H1 (cell line): ENCODE measurements at regions not wholly inside any gene's neighbourhood (a gene's known extent, or its start where the extent isn't known, plus 50 kb on each side); places are given as distances from the start of the nearest gene placed in this dataset.

Source experiments
- BRCA1 ChIP-seq: IDR thresholded peaks from 2 replicates; pipeline ENCODE4 v1.6.1; 2012; ENCODE audit warnings: low read depth, low read length, improper control_type of control experiment
- CEBPB ChIP-seq: IDR thresholded peaks from 2 replicates; pipeline ENCODE4 v1.6.1; 2012; ENCODE audit warnings: low read depth, low read length
- EP300 ChIP-seq, 2 experiments: IDR thresholded peaks; 1 replicate in 1 of 2; 2 replicates in 1 of 2; pipeline ENCODE4 v1.6.1; 2011 to 2012; ENCODE audit warnings: low read depth in 2 of 2, low read length in 2 of 2, mild to moderate bottlenecking in 2 of 2, borderline replicate concordance in 1 of 2, inconsistent platforms in 1 of 2, moderate library complexity in 1 of 2
- EZH2 ChIP-seq: fragments of 200-600 bp; sonication (generic); IDR thresholded peaks from 2 replicates; pipeline ENCODE4 v1.7.1; 2012; ENCODE audit warnings: low read depth, mild to moderate bottlenecking, moderate library complexity, low read length, inconsistent platforms; ENCODE audit not compliant: severe bottlenecking
- GABPA ChIP-seq: IDR thresholded peaks from 2 replicates; pipeline ENCODE4 v1.6.1; 2011; ENCODE audit warnings: mild to moderate bottlenecking, low read length, moderate library complexity, borderline replicate concordance; ENCODE audit not compliant: insufficient read depth
- GTF2F1 ChIP-seq: IDR thresholded peaks from 2 replicates; pipeline ENCODE4 v1.6.1; 2012; ENCODE audit warnings: low read depth, low read length, improper control_type of control experiment, borderline replicate concordance
- POLR2A ChIP-seq, 2 experiments: IDR thresholded peaks; 1 replicate in 1 of 2; 2 replicates in 1 of 2; pipeline ENCODE4 v1.6.1; 2011; ENCODE audit warnings: low read depth in 2 of 2, low read length in 2 of 2, mild to moderate bottlenecking in 2 of 2; ENCODE audit errors: control extremely low read depth in 1 of 2
- POLR2AphosphoS5 ChIP-seq: IDR thresholded peaks from 2 replicates; pipeline ENCODE4 v1.6.1; 2011; ENCODE audit warnings: low read depth, low read length
- RAD21 ChIP-seq, 2 experiments: IDR thresholded peaks in 1 of 2; conservative IDR thresholded peaks in 1 of 2; 2 replicates each; pipeline ENCODE4 v1.6.1; 2011; ENCODE audit warnings: low read depth in 2 of 2, low read length in 2 of 2, improper control_type of control experiment in 1 of 2, inconsistent platforms in 1 of 2, mild to moderate bottlenecking in 1 of 2, moderate library complexity in 1 of 2
- SRF ChIP-seq: IDR thresholded peaks from 2 replicates; pipeline ENCODE4 v1.6.1; 2011; ENCODE audit warnings: mild to moderate bottlenecking, low read depth, low read length, moderate library complexity
- ZNF274 ChIP-seq: IDR thresholded peaks from 2 replicates; pipeline ENCODE4 v1.7.0; 2012; ENCODE audit warnings: low read length, borderline replicate concordance; ENCODE audit errors: extremely low read depth
- TF ChIP-seq, protein P1 (sequence below), 3 experiments: IDR thresholded peaks; 1 replicate in 2 of 3; 2 replicates in 1 of 3; pipeline versions ENCODE4 v1.5.1 to v1.6.1; 2011; ENCODE audit warnings: low read length in 3 of 3, mild to moderate bottlenecking in 3 of 3, inconsistent platforms in 2 of 3, low read depth in 1 of 3, moderate library complexity in 1 of 3; ENCODE audit not compliant: insufficient read depth in 1 of 3; ENCODE audit errors: control extremely low read depth in 1 of 3

DNA sequence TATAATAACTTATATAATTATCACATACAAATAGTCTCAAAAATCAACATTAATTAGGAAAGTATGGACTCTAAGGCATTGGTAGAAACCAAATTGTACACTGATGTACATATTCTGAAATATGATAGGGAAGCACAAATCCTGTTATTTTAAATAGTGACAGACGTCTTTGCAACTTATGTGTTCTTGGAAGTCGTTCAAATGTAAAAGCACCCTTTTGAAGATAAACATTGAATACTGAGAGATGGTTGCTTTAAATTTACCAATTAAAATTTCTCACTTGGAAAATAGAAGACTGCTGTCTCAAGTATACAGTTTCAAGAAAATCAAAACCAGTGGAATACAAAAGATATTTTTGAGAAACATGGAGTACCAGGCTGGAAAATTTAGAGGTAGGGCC, 457.4 kb upstream of the NUDT12 start:
- TF ChIP-seq EZH2 (no peak), EP300 (IDR thresholded peaks at IDR 0.05; ENCODE audit: borderline replicate concordance in 1 of 2, low read depth in 2 of 2, low read length in 2 of 2) (no peak), CEBPB (no peak), BRCA1 (no peak), GTF2F1 (no peak), SRF (no peak), ZNF274 (no peak), POLR2A (IDR thresholded peaks at IDR 0.05; ENCODE audit: control extremely low read depth in 1 of 2, low read depth in 2 of 2, low read length in 2 of 2) (no peak), POLR2AphosphoS5 (no peak), GABPA (no peak), RAD21 (IDR thresholded peaks at IDR 0.05 in 1 of 2, conservative IDR thresholded peaks at IDR 0.05 in 1 of 2; ENCODE audit: low read depth in 2 of 2, low read length in 2 of 2) (no peak)
- TF ChIP-seq, protein P1, sequence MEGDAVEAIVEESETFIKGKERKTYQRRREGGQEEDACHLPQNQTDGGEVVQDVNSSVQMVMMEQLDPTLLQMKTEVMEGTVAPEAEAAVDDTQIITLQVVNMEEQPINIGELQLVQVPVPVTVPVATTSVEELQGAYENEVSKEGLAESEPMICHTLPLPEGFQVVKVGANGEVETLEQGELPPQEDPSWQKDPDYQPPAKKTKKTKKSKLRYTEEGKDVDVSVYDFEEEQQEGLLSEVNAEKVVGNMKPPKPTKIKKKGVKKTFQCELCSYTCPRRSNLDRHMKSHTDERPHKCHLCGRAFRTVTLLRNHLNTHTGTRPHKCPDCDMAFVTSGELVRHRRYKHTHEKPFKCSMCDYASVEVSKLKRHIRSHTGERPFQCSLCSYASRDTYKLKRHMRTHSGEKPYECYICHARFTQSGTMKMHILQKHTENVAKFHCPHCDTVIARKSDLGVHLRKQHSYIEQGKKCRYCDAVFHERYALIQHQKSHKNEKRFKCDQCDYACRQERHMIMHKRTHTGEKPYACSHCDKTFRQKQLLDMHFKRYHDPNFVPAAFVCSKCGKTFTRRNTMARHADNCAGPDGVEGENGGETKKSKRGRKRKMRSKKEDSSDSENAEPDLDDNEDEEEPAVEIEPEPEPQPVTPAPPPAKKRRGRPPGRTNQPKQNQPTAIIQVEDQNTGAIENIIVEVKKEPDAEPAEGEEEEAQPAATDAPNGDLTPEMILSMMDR (IDR thresholded peaks at IDR 0.05; ENCODE audit: control extremely low read depth in 1 of 3, insufficient read depth in 1 of 3, low read depth in 1 of 3, low read length in 3 of 3): no peak
